ENCODE measurements at regions not wholly inside any gene's neighbourhood (a gene's known extent, or its start where the extent isn't known, plus 50 kb on each side); places are given as distances from the start of the nearest gene placed in this dataset.

DNA sequence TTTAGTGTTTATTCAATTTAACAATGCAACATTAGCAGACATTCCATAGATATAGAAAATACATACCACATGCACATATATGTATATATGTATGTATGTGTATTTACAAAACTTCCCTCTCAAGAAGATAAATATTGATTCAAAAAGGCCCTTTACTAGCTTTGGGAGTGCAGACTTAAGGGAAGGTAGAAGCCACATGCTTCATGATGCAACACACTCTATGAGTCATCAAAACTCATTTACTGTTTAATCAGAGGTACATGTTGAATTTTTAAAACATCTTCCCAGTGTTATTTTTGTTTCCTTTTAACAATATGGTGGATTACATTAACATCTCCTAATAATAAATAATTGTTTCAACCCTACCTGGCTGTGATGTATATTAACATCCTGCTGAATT lies 61.4 kb upstream of the KIRREL1 start:
- ChIA-PET POLR2A (no interaction called here), CTCF (ENCODE audit: low intra/inter-chr PET ratio) (no interaction called here)
- no peak for FAIRE-seq
- H3K9me1 ChIP-seq (ENCODE audit: control insufficient read depth, insufficient read depth, low read length): no peaks in the 10 kb centered on the region
- no peaks in the 10 kb centered on the region for H4K20me1 ChIP-seq (replicated peaks; ENCODE audit: control insufficient read depth, insufficient read depth, low read length)
- intact Hi-C loops (cut with micrococcal nuclease): no loop called here
- H3K9ac ChIP-seq (ENCODE audit: insufficient read depth in 1 of 2, low read depth in 2 of 2, low read length in 2 of 2): no peak overlapping the region
- no peak overlapping the region for H3K4me3 ChIP-seq
- no peaks in the 10 kb centered on the region for H3K79me2 ChIP-seq (ENCODE audit: control insufficient read depth, insufficient read depth, low read length)
- H3K36me3 ChIP-seq (ENCODE audit: control insufficient read depth, insufficient read depth, low read length): no peaks in the 10 kb centered on the region
- peak overlapping the region; percentile 17; the same call in 1 of the 2 replicates for H2AFZ ChIP-seq (ENCODE audit: low read depth, low read length)
- H3K4me2 ChIP-seq (ENCODE audit: insufficient read depth, low read length): no peak overlapping the region
- no peak overlapping the region for H3K27ac ChIP-seq (ENCODE audit: extremely low read depth, low read depth, low read length)
- DNase-seq (ENCODE audit: extremely low read depth in 1 of 4, low spot score in 3 of 4): peak in 3 of 4 experiments; percentile 11 to 19 (median 14)
- in situ Hi-C loops (cut with MboI): loop anchor here (25.0 kb wide), 1 partner anchor 770 kb away; no protein-coding TSS in a partner anchor
- peak; percentile 59; the same call in 2 of the 3 replicates for ATAC-seq
- BruUV-seq (replicated peaks): no TSS peak
- H3K9me3 ChIP-seq (replicated peaks; ENCODE audit: control insufficient read depth, insufficient read depth, low read depth, low read length): no peaks in the 10 kb centered on the region
- H3K4me1 ChIP-seq (replicated peaks in 1 of 2; ENCODE audit: control insufficient read depth in 2 of 2, insufficient read depth in 2 of 2, low read length in 2 of 2): no peaks in the 10 kb centered on the region
- H3K27me3 ChIP-seq (ENCODE audit: control insufficient read depth in 2 of 2, insufficient read depth in 2 of 2, low read length in 2 of 2): no peaks in the 10 kb centered on the region
- TF ChIP-seq ZNF408 (CRISPR knock-in tag; IDR thresholded peaks at IDR 0.05; ENCODE audit: low read depth): no peak
- no peak for TF ChIP-seq ZNF77 (CRISPR knock-in tag; IDR thresholded peaks at IDR 0.05)
- no peak for TF ChIP-seq KAT7 (CRISPR knock-in tag; IDR thresholded peaks at IDR 0.05; ENCODE audit: borderline replicate concordance)
- TF ChIP-seq ZNF217 (CRISPR knock-in tag; IDR thresholded peaks at IDR 0.05): no peak
- TF ChIP-seq FOXP1 (CRISPR knock-in tag; IDR thresholded peaks at IDR 0.05): no peak
- TF ChIP-seq RBM14 (IDR thresholded peaks at IDR 0.05; ENCODE audit: borderline replicate concordance, insufficient read depth, low read depth, low read length): no peak
- TF ChIP-seq SNIP1 (IDR thresholded peaks at IDR 0.05; ENCODE audit: low read depth): no peak
- no peak for TF ChIP-seq GTF2A2 (tag; IDR thresholded peaks at IDR 0.05)
- peak; percentile 29; the same call in 1 of the 2 replicates for TF ChIP-seq NFE2 (IDR thresholded peaks at IDR 0.05; ENCODE audit: low read depth)
- TF ChIP-seq IRF9 (tag; IDR thresholded peaks at IDR 0.05): 0 out of 2 replicates have a peak, but pooled peaks have one; percentile 24
- no peak for TF ChIP-seq MYNN (IDR thresholded peaks at IDR 0.05)
- no peak for TF ChIP-seq MYNN (CRISPR knock-in tag; IDR thresholded peaks at IDR 0.05)
- TF ChIP-seq HDAC6 (IDR thresholded peaks at IDR 0.05; ENCODE audit: low read depth, low read length): no peak
- TF ChIP-seq ZNF589 (CRISPR knock-in tag; IDR thresholded peaks at IDR 0.05; ENCODE audit: low read depth): 0 out of 2 replicates have a peak, but pooled peaks have one; percentile 32
- no peak for TF ChIP-seq KLF16 (IDR thresholded peaks at IDR 0.05)
- TF ChIP-seq, protein P1, sequence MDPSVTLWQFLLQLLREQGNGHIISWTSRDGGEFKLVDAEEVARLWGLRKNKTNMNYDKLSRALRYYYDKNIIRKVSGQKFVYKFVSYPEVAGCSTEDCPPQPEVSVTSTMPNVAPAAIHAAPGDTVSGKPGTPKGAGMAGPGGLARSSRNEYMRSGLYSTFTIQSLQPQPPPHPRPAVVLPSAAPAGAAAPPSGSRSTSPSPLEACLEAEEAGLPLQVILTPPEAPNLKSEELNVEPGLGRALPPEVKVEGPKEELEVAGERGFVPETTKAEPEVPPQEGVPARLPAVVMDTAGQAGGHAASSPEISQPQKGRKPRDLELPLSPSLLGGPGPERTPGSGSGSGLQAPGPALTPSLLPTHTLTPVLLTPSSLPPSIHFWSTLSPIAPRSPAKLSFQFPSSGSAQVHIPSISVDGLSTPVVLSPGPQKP (CRISPR knock-in tag; IDR thresholded peaks at IDR 0.05): no peak
- TF ChIP-seq FOS (IDR thresholded peaks at IDR 0.05; ENCODE audit: extremely low read depth, insufficient read length): no peak
- no peak for TF ChIP-seq RBM17 (IDR thresholded peaks at IDR 0.05; ENCODE audit: borderline replicate concordance, low read depth, low read length)
- TF ChIP-seq POLR3G (IDR thresholded peaks at IDR 0.05; ENCODE audit: extremely low read depth, insufficient read length, insufficient replicate concordance): no peak
- no peak for TF ChIP-seq ZNF780A (CRISPR knock-in tag; IDR thresholded peaks at IDR 0.05)
- no peak for TF ChIP-seq ETV5 (CRISPR knock-in tag; IDR thresholded peaks at IDR 0.05; ENCODE audit: low read depth)
- peak; percentile 68 for TF ChIP-seq L3MBTL2 (IDR thresholded peaks at IDR 0.05)
- peak; percentile 41 for TF ChIP-seq POLR2H (tag; IDR thresholded peaks at IDR 0.05; ENCODE audit: low read depth)
- TF ChIP-seq BHLHE40 (IDR thresholded peaks at IDR 0.05; ENCODE audit: low read length): no peak
